ENCODE measurements at regions not wholly inside any gene's neighbourhood (a gene's known extent, or its start where the extent isn't known, plus 50 kb on each side); places are given as distances from the start of the nearest gene placed in this dataset.

DNA sequence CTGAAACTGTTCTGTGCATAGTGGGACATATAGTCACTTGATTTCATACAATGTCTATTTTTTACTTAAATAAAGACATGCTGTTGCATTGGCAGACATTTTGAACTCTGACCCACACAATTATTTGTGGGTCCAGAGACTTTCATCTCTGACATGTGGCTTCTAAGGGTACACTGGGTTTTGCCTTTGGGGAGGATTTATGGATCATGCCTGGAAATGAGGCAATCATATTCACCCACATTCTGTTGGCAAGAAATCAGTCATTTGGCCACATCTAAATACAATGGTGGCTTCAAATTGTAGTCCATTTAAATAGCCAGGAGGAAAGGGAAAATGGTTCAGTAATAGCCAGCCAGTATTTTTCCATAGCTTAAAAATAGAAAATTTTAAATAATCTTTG is 238.3 kb upstream of the KLF12 start (continued):
- TF ChIP-seq, protein P1, sequence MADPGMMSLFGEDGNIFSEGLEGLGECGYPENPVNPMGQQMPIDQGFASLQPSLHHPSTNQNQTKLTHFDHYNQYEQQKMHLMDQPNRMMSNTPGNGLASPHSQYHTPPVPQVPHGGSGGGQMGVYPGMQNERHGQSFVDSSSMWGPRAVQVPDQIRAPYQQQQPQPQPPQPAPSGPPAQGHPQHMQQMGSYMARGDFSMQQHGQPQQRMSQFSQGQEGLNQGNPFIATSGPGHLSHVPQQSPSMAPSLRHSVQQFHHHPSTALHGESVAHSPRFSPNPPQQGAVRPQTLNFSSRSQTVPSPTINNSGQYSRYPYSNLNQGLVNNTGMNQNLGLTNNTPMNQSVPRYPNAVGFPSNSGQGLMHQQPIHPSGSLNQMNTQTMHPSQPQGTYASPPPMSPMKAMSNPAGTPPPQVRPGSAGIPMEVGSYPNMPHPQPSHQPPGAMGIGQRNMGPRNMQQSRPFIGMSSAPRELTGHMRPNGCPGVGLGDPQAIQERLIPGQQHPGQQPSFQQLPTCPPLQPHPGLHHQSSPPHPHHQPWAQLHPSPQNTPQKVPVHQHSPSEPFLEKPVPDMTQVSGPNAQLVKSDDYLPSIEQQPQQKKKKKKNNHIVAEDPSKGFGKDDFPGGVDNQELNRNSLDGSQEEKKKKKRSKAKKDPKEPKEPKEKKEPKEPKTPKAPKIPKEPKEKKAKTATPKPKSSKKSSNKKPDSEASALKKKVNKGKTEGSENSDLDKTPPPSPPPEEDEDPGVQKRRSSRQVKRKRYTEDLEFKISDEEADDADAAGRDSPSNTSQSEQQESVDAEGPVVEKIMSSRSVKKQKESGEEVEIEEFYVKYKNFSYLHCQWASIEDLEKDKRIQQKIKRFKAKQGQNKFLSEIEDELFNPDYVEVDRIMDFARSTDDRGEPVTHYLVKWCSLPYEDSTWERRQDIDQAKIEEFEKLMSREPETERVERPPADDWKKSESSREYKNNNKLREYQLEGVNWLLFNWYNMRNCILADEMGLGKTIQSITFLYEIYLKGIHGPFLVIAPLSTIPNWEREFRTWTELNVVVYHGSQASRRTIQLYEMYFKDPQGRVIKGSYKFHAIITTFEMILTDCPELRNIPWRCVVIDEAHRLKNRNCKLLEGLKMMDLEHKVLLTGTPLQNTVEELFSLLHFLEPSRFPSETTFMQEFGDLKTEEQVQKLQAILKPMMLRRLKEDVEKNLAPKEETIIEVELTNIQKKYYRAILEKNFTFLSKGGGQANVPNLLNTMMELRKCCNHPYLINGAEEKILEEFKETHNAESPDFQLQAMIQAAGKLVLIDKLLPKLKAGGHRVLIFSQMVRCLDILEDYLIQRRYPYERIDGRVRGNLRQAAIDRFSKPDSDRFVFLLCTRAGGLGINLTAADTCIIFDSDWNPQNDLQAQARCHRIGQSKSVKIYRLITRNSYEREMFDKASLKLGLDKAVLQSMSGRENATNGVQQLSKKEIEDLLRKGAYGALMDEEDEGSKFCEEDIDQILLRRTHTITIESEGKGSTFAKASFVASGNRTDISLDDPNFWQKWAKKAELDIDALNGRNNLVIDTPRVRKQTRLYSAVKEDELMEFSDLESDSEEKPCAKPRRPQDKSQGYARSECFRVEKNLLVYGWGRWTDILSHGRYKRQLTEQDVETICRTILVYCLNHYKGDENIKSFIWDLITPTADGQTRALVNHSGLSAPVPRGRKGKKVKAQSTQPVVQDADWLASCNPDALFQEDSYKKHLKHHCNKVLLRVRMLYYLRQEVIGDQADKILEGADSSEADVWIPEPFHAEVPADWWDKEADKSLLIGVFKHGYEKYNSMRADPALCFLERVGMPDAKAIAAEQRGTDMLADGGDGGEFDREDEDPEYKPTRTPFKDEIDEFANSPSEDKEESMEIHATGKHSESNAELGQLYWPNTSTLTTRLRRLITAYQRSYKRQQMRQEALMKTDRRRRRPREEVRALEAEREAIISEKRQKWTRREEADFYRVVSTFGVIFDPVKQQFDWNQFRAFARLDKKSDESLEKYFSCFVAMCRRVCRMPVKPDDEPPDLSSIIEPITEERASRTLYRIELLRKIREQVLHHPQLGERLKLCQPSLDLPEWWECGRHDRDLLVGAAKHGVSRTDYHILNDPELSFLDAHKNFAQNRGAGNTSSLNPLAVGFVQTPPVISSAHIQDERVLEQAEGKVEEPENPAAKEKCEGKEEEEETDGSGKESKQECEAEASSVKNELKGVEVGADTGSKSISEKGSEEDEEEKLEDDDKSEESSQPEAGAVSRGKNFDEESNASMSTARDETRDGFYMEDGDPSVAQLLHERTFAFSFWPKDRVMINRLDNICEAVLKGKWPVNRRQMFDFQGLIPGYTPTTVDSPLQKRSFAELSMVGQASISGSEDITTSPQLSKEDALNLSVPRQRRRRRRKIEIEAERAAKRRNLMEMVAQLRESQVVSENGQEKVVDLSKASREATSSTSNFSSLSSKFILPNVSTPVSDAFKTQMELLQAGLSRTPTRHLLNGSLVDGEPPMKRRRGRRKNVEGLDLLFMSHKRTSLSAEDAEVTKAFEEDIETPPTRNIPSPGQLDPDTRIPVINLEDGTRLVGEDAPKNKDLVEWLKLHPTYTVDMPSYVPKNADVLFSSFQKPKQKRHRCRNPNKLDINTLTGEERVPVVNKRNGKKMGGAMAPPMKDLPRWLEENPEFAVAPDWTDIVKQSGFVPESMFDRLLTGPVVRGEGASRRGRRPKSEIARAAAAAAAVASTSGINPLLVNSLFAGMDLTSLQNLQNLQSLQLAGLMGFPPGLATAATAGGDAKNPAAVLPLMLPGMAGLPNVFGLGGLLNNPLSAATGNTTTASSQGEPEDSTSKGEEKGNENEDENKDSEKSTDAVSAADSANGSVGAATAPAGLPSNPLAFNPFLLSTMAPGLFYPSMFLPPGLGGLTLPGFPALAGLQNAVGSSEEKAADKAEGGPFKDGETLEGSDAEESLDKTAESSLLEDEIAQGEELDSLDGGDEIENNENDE (IDR thresholded peaks at IDR 0.05; ENCODE audit: low read depth, low read length): no peak
- TF ChIP-seq SMARCB1 (IDR thresholded peaks at IDR 0.05; ENCODE audit: insufficient read length, low read depth) (no peak), SMARCA5 (IDR thresholded peaks at IDR 0.05) (no peak), CEBPB (tag; IDR thresholded peaks at IDR 0.05) (no peak), FIP1L1 (IDR thresholded peaks at IDR 0.05; ENCODE audit: low read depth, low read length, poor library complexity, severe bottlenecking) (no peak), ETV5 (CRISPR knock-in tag; IDR thresholded peaks at IDR 0.05; ENCODE audit: low read depth) (no peak), POLR2AphosphoS2 (IDR thresholded peaks at IDR 0.05; ENCODE audit: low read length) (no peak), COPS2 (conservative IDR thresholded peaks at IDR 0.05) (no peak)
- TF ChIP-seq, protein P2, sequence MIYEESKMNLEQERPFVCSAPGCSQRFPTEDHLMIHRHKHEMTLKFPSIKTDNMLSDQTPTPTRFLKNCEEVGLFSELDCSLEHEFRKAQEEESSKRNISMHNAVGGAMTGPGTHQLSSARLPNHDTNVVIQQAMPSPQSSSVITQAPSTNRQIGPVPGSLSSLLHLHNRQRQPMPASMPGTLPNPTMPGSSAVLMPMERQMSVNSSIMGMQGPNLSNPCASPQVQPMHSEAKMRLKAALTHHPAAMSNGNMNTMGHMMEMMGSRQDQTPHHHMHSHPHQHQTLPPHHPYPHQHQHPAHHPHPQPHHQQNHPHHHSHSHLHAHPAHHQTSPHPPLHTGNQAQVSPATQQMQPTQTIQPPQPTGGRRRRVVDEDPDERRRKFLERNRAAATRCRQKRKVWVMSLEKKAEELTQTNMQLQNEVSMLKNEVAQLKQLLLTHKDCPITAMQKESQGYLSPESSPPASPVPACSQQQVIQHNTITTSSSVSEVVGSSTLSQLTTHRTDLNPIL (CRISPR knock-in tag; IDR thresholded peaks at IDR 0.05): no peak

Data from K562 (cell line).